ENCODE measurements at regions not wholly inside any gene's neighbourhood (a gene's known extent, or its start where the extent isn't known, plus 50 kb on each side); places are given as distances from the start of the nearest gene placed in this dataset.
"Not testable (repeated sequence)": the region's sequence is repeated elsewhere in the genome, so short reads cannot be mapped to it uniquely, and the experiment has no call there.

GRCh38 chr6:61622601-61623000, 663.4 kb downstream of the KHDRBS2 start:
- intact Hi-C loops (cut with DNase I), result no loop called here
- DNase-seq, result no peak

- intact Hi-C loops (cut with DNase I), result no loop called here
Measured at GRCh38 chr6:61614119-61614518, 671.9 kb downstream of the KHDRBS2 start.

GRCh38 chr6:61606500-61606899, 679.5 kb downstream of the KHDRBS2 start:
- DNase-seq, result no peak
- intact Hi-C loops (cut with DNase I), result no loop called here

More at GRCh38 chr6:61614119-61614518, 671.9 kb downstream of the KHDRBS2 start:
- no peak for DNase-seq

GRCh38 chr6:61605851-61606250, 680.2 kb downstream of the KHDRBS2 start:
- DNase-seq; intact Hi-C loops (cut with DNase I): not testable (repeated sequence)

- intact Hi-C loops (cut with DNase I), result not testable (repeated sequence)
Measured at GRCh38 chr6:61602171-61602570, 683.9 kb downstream of the KHDRBS2 start.

GRCh38 chr6:61592238-61592637, 693.8 kb downstream of the KHDRBS2 start:
- intact Hi-C loops (cut with DNase I), result no loop called here
- no peak for DNase-seq

More at GRCh38 chr6:61602171-61602570, 683.9 kb downstream of the KHDRBS2 start:
- not testable (repeated sequence) for DNase-seq

- peak in 33 of 42 donors; percentile 4 to 79 (median 31) for DNase-seq
- intact Hi-C loops (cut with DNase I), result no loop called here
Measured at GRCh38 chr6:61586934-61587537, 699.0 kb downstream of the KHDRBS2 start.

GRCh38 chr6:61585504-61585903, 700.5 kb downstream of the KHDRBS2 start:
- intact Hi-C loops (cut with DNase I), result no loop called here
- DNase-seq, result no peak

GRCh38 chr6:61562098-61562497, 723.9 kb downstream of the KHDRBS2 start:
- intact Hi-C loops (cut with DNase I), result no loop called here
- no peak for DNase-seq

GRCh38 chr6:61558796-61559195, 727.2 kb downstream of the KHDRBS2 start:
- DNase-seq, result no peak
- intact Hi-C loops (cut with DNase I), result no loop called here

- intact Hi-C loops (cut with DNase I), result no loop called here
- DNase-seq, result no peak
Measured at GRCh38 chr6:61555993-61556392, 730.0 kb downstream of the KHDRBS2 start.

GRCh38 chr6:61538801-61539200, 747.2 kb downstream of the KHDRBS2 start:
- DNase-seq, result no peak
- intact Hi-C loops (cut with DNase I), result no loop called here

- intact Hi-C loops (cut with DNase I), result not testable (repeated sequence)
Measured at GRCh38 chr6:61532749-61533148, 753.3 kb downstream of the KHDRBS2 start.

More at GRCh38 chr6:61532749-61533148, 753.3 kb downstream of the KHDRBS2 start:
- not testable (repeated sequence) for DNase-seq

All from head of caudate nucleus (tissue), 42 donors.